Tibial artery (tissue), 4 donors: ENCODE measurements at regions not wholly inside any gene's neighbourhood (a gene's known extent, or its start where the extent isn't known, plus 50 kb on each side); places are given as distances from the start of the nearest gene placed in this dataset.

ENCODE experiments used
- DNase-seq, 2 donors: peaks; one replicate each; pipeline ENCODE4 v3.0.0-alpha.2; 2019
- H3K27ac ChIP-seq, 2 donors: fragments of 200-600 bp; sonication (generic) in 1 of 2; 1 replicate in 1 of 2; 2 replicates in 1 of 2; pipeline ENCODE4 v1.5.1; 2018 to 2019; ENCODE audit warnings: mild to moderate bottlenecking in 1 of 2
- H3K27me3 ChIP-seq, 2 donors: fragments of 200-600 bp; sonication (generic) in 1 of 2; one replicate each; pipeline versions ENCODE4 v1.5.1 to v1.6.0; 2016 to 2019
- H3K36me3 ChIP-seq, 3 donors: fragments of 200-600 bp; sonication (generic) in 2 of 3; one replicate each; pipeline ENCODE4 v1.5.1; 2016 to 2019; ENCODE audit warnings: mild to moderate bottlenecking in 2 of 3
- H3K4me1 ChIP-seq, 4 donors: fragments of 200-600 bp; sonication (generic) in 2 of 4; 1 replicate in 3 of 4; 2 replicates in 1 of 4; pipeline ENCODE4 v1.5.1; 2016 to 2019
- H3K4me3 ChIP-seq, 2 donors: fragments of 200-600 bp; sonication (generic) in 1 of 2; 1 replicate in 1 of 2; 2 replicates in 1 of 2; pipeline ENCODE4 v1.5.1; 2018 to 2019; ENCODE audit warnings: mild to moderate bottlenecking in 2 of 2
- H3K9me3 ChIP-seq, 3 donors: fragments of 200-600 bp; sonication (generic) in 1 of 3; one replicate each; pipeline ENCODE4 v1.5.1; 2016 to 2019
- CTCF ChIP-seq, 2 experiments: fragments of 200-600 bp in 1 of 2; fragments of 450-650 bp in 1 of 2; IDR thresholded peaks; one replicate each; pipeline ENCODE4 v1.5.1; 2017 to 2019; ENCODE audit warnings: antibody characterized with exemption in 2 of 2, mild to moderate bottlenecking in 1 of 2, moderate library complexity in 1 of 2
- intact Hi-C: fragments of 100-400 bp; cut with DNase I; formaldehyde crosslinking; loops from one replicate; pipeline ENCODE4 v1.15.0; 2023; ENCODE audit warnings: low total_unique reads

- Histone ChIP-seq H3K9me3 (no peaks in the 10 kb centered on the region), H3K36me3 (no peaks in the 10 kb centered on the region), H3K4me3 (no peak overlapping the region), H3K27me3 (no peaks in the 10 kb centered on the region), H3K27ac (no peak overlapping the region), H3K4me1 (no peaks in the 10 kb centered on the region)
- DNase-seq, result no peak
- intact Hi-C loops, result no loop called here
- no peak for TF ChIP-seq CTCF (IDR thresholded peaks at IDR 0.05)
Measured at GRCh38 chrX:123807835-123808416, 51.9 kb upstream of the XIAP start.

- no peak for DNase-seq
- intact Hi-C loops, result no loop called here
- TF ChIP-seq CTCF (IDR thresholded peaks at IDR 0.05), result no peak
- Histone ChIP-seq H3K9me3 (no peaks in the 10 kb centered on the region), H3K27ac (no peak overlapping the region), H3K27me3 (no peaks in the 10 kb centered on the region), H3K4me3 (no peak overlapping the region), H3K36me3 (no peaks in the 10 kb centered on the region), H3K4me1 (no peaks in the 10 kb centered on the region)
Measured at GRCh38 chrX:123809854-123810375, 49.9 kb upstream of the XIAP start.
